HG02678 (cell line): ENCODE measurements at regions not wholly inside any gene's neighbourhood (a gene's known extent, or its start where the extent isn't known, plus 50 kb on each side); places are given as distances from the start of the nearest gene placed in this dataset.
"Not testable (repeated sequence)": the region's sequence is repeated elsewhere in the genome, so short reads cannot be mapped to it uniquely, and the experiment has no call there.

Experiments
- ATAC-seq: cut with Tn5 transposase; IDR thresholded peaks from one replicate; pipeline ENCODE4 v1.9.1; 2021; ENCODE audit warnings: mild to moderate bottlenecking, moderate library complexity; ENCODE audit not compliant: unreplicated experiment

DNA sequence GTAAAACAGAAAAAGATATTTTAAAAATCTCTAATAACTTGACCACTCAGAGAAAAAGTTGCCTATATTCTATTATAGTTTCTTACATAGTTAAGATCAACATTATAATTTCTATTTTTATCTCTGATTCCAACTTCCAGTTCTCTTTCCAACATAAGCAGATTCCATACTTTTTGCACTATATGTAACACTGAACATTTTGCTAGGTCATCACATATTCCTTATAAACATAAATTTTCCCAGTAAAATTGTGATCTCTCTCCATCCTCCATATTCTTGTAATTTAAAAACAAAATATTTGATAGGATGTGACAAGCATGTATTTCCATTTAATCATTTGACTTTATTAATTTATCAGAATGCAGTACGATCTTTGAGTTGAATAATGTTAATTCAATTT lies 170.4 kb upstream of the THSD7A start:
- no peak for ATAC-seq

DNA sequence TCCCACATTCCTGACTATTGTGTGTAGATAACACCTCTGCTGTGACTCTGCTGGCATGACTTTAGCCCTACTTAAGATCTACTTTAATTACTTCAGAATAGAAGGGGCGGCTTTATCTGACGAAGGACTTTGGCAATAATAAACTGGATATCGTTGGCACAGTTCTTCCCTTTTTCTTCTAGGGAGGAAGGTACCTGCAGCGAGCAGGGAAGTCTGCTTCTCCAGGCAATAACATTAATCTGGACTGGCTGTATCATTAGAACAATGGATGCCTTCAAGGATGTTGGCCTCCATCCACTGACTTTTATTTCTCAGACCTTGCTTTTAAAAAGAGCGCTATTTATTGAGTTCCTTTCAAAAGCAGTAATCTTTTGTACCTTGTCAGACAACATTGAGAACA lies 172.6 kb upstream of the THSD7A start:
- ATAC-seq = no peak

GRCh38 chr7:12007576-12007975 lies 175.6 kb upstream of the THSD7A start:
- no peak for ATAC-seq

GRCh38 chr7:12013983-12014382 lies 182.0 kb upstream of the THSD7A start:
- ATAC-seq = no peak

GRCh38 chr7:12016439-12016838 lies 184.4 kb upstream of the THSD7A start:
- ATAC-seq = no peak

GRCh38 chr7:12017046-12017445 lies 185.0 kb upstream of the THSD7A start:
- no peak for ATAC-seq

DNA sequence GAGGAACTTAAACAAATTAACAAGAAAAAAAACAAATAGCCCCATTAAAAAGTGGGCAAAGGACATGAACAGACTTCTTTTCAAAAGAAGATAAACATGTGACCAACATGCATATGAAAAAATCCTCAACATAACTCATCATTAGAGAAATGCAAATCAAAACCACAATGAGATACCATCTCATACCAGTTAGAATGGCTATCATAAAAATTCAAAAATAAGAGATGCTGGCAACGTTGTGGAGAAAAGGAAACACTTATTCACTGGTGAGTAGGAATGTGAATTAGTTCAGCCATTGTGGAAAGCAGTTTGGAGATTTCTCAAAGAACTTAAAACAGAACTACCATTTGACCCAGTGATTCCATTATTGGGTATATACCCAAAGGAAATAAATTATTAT lies 189.1 kb upstream of the TMEM106B start:
- not testable (repeated sequence) for ATAC-seq

- no peak for ATAC-seq
Observed at GRCh38 chr7:12025246-12025645, 185.8 kb upstream of the TMEM106B start.

- no peak for ATAC-seq
Observed at GRCh38 chr7:12028508-12028907, 182.6 kb upstream of the TMEM106B start.

- ATAC-seq = no peak
Observed at GRCh38 chr7:12030116-12030515, 181.0 kb upstream of the TMEM106B start.

GRCh38 chr7:12031186-12031585 lies 179.9 kb upstream of the TMEM106B start:
- ATAC-seq = no peak

- no peak for ATAC-seq
Observed at GRCh38 chr7:12031638-12032037, 179.5 kb upstream of the TMEM106B start.

- ATAC-seq = no peak
Observed at GRCh38 chr7:12032146-12032545, 178.9 kb upstream of the TMEM106B start.

DNA sequence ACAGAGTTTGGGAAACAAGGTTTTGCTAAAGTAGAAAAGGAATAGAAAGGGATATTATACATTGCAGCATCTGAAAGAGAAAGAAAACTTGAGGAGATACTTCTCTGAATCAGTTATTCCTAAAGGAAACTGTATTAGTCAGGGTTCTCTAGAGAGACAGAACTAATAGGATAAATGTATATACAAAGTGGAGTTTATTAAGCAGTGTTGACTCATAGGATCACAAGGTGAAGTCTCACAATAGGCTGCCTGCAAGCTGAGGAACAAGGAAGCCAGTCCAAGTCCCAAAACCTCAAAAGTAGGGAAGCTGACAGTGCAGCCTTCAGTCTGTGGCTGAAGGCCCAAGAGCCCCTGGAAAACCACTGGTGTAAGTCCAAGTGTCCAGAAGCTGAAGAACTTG lies 167.6 kb upstream of the TMEM106B start:
- ATAC-seq = not testable (repeated sequence)

DNA sequence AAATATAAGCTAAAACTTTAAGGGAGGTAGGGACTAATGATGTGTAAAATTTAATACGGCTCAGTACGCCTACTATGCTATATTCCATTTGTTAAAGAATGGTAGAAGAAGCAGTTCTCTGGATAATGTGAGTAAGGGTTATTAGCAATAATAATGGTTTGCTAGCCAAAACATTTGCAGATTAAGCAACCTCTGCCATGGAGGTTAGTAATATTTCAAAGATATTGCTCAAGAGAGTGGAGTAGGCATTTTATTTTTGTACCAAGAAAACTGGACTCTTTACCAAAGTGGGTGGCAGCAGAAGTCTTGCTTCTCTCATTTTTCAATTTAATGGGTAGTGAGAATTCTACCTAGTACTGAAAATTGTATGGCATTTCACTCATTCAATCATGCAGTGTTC lies 158.9 kb upstream of the TMEM106B start:
- ATAC-seq = no peak

- no peak for ATAC-seq
Observed at GRCh38 chr7:12053561-12053960, 157.5 kb upstream of the TMEM106B start.

DNA sequence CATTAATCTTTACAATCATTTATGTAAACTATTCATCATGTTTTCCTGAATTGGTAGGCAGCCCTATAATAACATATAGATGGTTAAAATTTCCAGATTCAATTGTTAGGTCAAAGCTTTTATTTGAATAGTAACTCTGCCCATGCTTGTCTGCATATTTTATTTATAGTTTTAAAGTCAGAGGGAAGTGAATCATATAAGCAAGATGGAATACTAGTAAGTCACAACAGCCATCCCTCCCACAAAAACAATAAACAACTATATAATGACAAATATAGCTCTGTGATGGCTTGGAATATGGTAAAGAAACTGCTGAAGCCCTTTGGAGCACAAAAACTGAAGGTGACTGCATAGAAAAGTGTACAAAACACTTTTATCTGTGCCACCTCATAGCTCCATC lies 156.3 kb upstream of the TMEM106B start:
- no peak for ATAC-seq

DNA sequence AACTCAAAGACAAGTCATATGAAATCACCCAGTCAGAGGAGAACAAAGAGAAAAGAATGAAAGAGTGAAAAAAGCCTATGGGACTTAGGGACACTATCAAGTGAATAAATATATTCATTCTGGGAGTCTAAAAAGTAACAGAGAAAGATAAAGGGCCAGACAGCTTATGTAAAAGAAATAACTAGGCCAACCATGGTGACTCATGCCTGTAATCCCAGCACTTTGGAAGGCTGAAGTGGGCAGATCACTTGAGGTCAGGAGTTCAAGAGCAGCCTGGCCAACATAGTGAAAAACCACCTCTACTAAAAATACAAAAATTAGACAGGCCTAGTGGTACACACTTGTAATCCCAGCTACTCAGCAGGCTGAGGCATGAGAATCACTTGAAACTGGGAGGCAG lies 154.7 kb upstream of the TMEM106B start:
- ATAC-seq = no peak

- ATAC-seq = no peak
Observed at GRCh38 chr7:12056977-12057376, 154.1 kb upstream of the TMEM106B start.

DNA sequence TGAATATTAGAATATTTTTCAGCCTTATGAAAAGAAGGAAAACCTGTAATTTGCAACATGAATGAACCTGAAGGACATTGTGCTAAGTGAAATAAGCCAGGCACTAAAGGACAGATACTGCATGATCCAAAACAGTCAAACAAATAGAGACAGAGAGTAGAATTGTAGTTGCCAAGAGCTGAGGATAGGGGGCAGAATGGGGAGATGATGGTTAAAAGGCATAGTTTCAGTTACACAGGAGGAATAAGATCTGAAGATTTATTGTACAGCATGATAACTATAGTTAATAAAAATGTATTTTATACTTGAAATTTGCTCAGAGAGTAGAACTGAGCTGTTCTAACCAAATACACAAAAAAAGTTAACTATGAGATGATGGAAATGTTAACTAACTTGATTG lies 149.0 kb upstream of the TMEM106B start:
- no peak for ATAC-seq

DNA sequence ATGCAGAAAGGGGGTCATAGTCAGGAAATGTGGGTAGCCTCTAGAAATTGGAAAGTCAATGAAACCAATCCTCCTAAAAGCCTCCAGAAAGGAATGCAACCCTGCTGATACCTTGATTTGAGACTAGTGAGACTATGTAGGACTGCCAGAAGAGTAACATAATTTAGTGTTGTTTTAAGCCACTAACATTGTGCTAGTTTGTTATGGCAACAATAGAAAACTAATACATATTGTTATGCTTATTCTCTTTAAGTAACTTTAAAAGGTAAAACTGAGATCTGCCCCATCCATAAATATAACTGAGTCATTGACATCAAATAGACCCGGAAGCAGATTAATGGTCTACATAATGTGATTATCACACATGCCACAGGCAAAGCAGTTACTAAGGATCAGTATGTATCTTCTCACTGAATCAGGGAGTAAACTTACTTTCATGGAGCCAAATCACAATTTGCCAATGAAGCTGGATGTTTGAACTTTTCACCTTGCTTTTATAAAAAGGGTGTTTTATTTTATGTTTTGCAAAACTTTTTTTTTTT lies 146.4 kb upstream of the TMEM106B start:
- no peak for ATAC-seq

DNA sequence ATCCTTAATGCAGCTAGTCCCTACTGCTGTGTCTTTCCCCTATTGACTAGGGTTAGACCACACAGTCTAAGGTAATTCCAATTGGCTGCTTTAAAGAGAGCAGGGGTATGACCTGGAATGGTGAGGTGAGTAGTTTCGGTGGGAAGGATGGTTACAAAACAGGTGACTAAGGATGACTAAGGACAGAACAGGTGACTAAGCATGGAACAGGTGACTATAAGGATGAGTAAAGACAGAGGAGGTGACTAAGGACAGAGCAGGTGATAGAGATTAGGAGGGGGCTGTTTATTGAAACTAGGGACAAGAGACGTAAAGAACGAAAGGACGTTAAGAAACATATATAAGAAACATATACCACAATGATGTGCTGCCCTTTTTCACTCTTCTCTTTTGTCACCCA lies 145.1 kb upstream of the TMEM106B start:
- ATAC-seq = no peak

GRCh38 chr7:12066521-12066920 lies 144.6 kb upstream of the TMEM106B start:
- no peak for ATAC-seq
